GM19328 (cell line): ENCODE measurements at regions not wholly inside any gene's neighbourhood (a gene's known extent, or its start where the extent isn't known, plus 50 kb on each side); places are given as distances from the start of the nearest gene placed in this dataset.

ENCODE experiments used
- ATAC-seq: cut with Tn5 transposase; IDR thresholded peaks from one replicate; pipeline ENCODE4 v1.9.1; 2021; ENCODE audit warnings: mild to moderate bottlenecking, moderate library complexity; ENCODE audit not compliant: unreplicated experiment

- no peak for ATAC-seq
Observed at GRCh38 chr3:56874269-56874668, 72.5 kb upstream of the ARHGEF3 start.

- no peak for ATAC-seq
Observed at GRCh38 chr3:56870436-56870835, 68.7 kb upstream of the ARHGEF3 start.

GRCh38 chr3:56869157-56869889 is 67.6 kb upstream of the ARHGEF3 start:
- no peak for ATAC-seq

- ATAC-seq, result no peak
Observed at GRCh38 chr3:56868706-56869105, 67.0 kb upstream of the ARHGEF3 start.

DNA sequence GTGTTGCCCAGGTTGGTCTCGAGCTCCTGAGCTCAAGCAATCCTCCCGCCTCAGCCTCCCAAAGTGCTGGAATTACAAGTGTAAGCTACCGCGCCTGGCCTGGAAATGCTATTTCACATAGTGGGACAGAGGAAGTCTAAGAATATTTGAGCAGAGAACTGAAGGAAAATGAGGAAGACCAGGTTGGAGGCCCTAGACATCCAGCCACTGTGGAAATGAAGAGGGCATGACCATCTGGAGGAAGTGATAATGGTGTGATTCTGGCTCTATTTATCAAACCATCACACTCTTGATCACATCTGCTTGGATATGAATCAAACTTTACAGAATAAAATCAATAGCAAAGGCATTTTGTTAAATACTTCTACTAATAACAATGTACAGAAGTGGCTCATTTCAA is 65.9 kb upstream of the ARHGEF3 start:
- ATAC-seq, result no peak

- ATAC-seq, result no peak
Observed at GRCh38 chr3:56864918-56865524, 63.3 kb upstream of the ARHGEF3 start.

DNA sequence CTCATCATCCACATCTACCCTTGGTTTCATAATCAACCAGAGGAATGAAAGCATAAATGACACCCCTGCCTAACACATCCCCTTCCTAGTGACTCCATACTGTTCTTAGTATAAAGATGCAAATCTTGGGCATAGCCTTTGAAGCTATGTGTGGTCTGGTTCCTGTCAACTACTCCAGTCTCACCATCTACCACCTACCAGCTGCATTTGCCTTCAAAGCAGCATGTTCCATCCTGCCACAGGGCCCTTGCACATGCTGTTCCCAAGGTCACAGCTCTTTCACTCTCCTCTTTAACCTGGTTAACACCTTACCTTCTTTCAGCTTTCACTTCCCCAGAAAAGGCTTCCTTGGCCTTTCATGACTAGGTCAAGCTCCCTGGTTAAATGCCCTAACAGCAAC is 62.3 kb upstream of the ARHGEF3 start:
- ATAC-seq, result no peak

DNA sequence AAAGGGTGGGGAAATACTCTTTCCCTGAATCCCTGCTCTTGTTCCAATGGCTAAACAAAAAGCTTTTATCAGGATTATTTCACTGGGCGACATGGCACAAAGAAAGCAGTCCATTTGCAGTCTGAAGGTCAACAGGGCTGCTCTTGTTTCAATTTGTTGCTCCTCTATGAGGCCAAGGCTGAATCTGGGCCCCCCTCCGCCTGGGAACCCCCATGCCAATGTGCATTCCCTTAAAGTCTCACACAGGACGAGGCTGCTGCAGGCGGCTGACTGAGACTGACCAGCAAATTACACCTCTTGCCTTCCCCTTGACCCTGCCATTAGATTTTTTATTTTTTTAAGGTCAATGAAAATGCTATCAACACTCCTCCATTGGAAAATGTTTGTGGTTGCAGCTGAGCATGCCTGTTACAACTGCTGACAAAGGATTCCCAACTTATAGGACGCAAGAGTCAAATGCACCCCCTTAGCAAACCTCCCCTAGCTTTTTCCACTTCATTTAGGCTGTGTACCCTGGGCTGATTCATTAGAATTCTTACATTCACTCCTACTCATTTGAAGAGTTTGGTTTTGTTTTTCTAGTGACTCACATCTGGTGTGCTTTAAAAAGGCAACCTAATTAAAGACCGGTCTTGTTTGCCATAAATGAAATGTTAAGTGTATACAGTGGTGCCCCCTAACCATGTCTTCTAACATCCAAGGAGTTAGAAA is 60.8 kb upstream of the ARHGEF3 start:
- no peak for ATAC-seq

DNA sequence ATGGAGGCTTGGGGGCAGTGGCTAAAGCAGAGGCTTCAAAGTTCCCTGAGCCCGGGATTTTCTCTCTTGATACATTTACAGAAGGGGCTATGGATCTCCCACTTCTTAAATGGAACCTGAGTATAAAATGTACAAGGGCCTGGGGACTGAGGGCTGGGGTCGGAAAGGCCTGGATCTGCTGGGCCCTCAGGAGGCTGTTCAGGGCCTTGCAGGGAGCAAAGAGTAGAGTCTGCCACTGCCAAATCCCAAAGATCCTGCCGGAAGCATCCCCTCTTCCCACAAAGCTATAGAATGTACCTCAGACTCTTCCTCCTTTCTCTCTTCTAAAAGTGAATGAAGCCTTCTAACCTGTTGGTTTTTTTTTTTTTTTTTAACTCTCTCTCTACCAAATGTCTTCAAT is 59.8 kb upstream of the ARHGEF3 start:
- no peak for ATAC-seq

DNA sequence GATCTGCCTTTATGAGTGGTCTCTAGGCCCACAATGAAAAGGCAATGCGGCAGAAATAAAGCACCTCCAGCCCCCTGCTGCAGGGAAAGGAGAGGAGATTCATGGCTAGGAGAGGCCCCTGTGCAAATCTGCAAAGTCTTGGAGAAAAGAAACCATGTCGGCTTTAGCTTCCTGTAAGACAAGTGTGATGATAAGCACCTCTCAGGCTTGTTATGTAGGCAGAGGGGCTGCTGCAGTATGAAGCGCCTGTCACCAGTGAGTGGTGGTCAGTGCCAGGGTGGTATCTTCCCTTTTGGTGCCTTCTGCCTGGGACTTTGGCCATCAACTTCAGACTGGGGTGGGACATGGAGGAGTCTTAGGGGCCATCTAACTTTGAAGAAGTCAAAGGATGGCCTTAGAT is 59.2 kb upstream of the ARHGEF3 start:
- ATAC-seq, result no peak

GRCh38 chr3:56860351-56860750 is 58.6 kb upstream of the ARHGEF3 start:
- no peak for ATAC-seq

DNA sequence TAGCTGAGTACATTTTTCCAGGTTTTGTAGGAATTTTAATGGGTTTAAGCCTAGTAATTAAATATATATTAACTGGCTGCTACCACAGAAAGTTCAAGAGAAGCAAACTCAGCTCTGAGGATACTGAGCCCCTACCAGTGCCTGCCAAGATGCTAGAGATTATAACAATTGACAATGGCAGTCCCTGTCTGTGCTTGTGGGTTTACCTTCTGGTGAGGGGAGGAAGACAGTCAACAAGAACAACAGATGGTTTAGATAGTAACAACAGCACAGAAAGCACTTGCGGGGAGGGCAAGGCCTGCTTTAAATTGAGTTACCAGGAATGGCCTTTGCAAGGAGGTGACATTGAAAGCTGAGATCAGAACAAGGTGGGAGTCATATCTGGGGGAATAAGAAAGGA is 56.6 kb upstream of the ARHGEF3 start:
- ATAC-seq, result no peak

- ATAC-seq, result no peak
Observed at GRCh38 chr3:56857178-56857577, 55.4 kb upstream of the ARHGEF3 start.

GRCh38 chr3:56856752-56857151 is 55.0 kb upstream of the ARHGEF3 start:
- no peak for ATAC-seq

- no peak for ATAC-seq
Observed at GRCh38 chr3:56855856-56856512, 54.2 kb upstream of the ARHGEF3 start.

- no peak for ATAC-seq
Observed at GRCh38 chr3:56854856-56855611, 53.3 kb upstream of the ARHGEF3 start.

GRCh38 chr3:56851966-56852884 is 50.5 kb upstream of the ARHGEF3 start:
- no peak for ATAC-seq
